ENCODE measurements at regions not wholly inside any gene's neighbourhood (a gene's known extent, or its start where the extent isn't known, plus 50 kb on each side); places are given as distances from the start of the nearest gene placed in this dataset.

DNA sequence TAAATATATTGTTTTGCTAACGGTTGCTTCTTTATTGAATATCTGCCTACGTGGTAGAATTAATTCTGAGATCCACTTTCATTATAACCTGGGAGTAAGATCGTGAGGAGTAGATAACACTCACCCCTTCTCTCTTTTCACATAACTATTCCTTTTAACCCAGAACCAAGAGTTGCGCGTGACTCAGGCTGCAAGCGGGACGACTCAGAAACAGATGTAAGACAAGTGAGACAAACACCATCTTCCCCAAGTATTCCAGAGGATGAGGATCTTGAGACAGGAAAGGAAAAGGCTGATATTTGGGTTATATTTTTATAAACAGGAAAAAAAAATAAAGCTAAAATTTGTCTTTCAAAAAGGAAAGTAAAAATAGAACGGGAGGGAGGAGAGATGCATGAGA lies 318.8 kb upstream of the NOCT start:
- TF ChIP-seq, protein P1, sequence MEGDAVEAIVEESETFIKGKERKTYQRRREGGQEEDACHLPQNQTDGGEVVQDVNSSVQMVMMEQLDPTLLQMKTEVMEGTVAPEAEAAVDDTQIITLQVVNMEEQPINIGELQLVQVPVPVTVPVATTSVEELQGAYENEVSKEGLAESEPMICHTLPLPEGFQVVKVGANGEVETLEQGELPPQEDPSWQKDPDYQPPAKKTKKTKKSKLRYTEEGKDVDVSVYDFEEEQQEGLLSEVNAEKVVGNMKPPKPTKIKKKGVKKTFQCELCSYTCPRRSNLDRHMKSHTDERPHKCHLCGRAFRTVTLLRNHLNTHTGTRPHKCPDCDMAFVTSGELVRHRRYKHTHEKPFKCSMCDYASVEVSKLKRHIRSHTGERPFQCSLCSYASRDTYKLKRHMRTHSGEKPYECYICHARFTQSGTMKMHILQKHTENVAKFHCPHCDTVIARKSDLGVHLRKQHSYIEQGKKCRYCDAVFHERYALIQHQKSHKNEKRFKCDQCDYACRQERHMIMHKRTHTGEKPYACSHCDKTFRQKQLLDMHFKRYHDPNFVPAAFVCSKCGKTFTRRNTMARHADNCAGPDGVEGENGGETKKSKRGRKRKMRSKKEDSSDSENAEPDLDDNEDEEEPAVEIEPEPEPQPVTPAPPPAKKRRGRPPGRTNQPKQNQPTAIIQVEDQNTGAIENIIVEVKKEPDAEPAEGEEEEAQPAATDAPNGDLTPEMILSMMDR (IDR thresholded peaks at IDR 0.05), result no peak
- no peak for TF ChIP-seq POLR2A (IDR thresholded peaks at IDR 0.05; ENCODE audit: low read depth)
- no peak for TF ChIP-seq EP300 (IDR thresholded peaks at IDR 0.05)
- no peak for TF ChIP-seq POLR2AphosphoS5 (IDR thresholded peaks at IDR 0.05)

Measured in esophagus muscularis mucosa (tissue), 4 donors.